CD4-positive, alpha-beta T cell treated with Interleukin-6 for 4 hours (primary cell): ENCODE measurements at regions not wholly inside any gene's neighbourhood (a gene's known extent, or its start where the extent isn't known, plus 50 kb on each side); places are given as distances from the start of the nearest gene placed in this dataset.

ENCODE experiments used
- DNase-seq: peaks from one replicate; pipeline ENCODE4 v3.0.0-alpha.2; 2020; ENCODE audit warnings: mixed read lengths

GRCh38 chr5:157923765-157924164, 64.8 kb upstream of the CLINT1 start:
- no peak for DNase-seq

GRCh38 chr5:157922026-157922425, 63.1 kb upstream of the CLINT1 start:
- no peak for DNase-seq

GRCh38 chr5:157920828-157921170, 61.9 kb upstream of the CLINT1 start:
- no peak for DNase-seq

- peak; percentile 14 for DNase-seq
These were observed 60.1 kb upstream of the CLINT1 start for GRCh38 chr5:157918811-157919742.

- DNase-seq = peak; percentile 67
These were observed 59.2 kb upstream of the CLINT1 start for GRCh38 chr5:157917899-157918809.

GRCh38 chr5:157917491-157917890, 58.5 kb upstream of the CLINT1 start:
- DNase-seq = no peak

GRCh38 chr5:157915638-157916037, 56.7 kb upstream of the CLINT1 start:
- no peak for DNase-seq

- DNase-seq = no peak
These were observed 55.3 kb upstream of the CLINT1 start for GRCh38 chr5:157914151-157914788.

- DNase-seq = no peak
These were observed 54.6 kb upstream of the CLINT1 start for GRCh38 chr5:157913575-157913974.

- no peak for DNase-seq
These were observed 53.8 kb upstream of the CLINT1 start for GRCh38 chr5:157912621-157913325.

GRCh38 chr5:157911568-157911967, 52.6 kb upstream of the CLINT1 start:
- DNase-seq = no peak
